SW 1271 (cell line): ENCODE measurements at regions not wholly inside any gene's neighbourhood (a gene's known extent, or its start where the extent isn't known, plus 50 kb on each side); places are given as distances from the start of the nearest gene placed in this dataset.
"Not testable (repeated sequence)": the region's sequence is repeated elsewhere in the genome, so short reads cannot be mapped to it uniquely, and the experiment has no call there.

Experiments used
- DNase-seq, 2 experiments: peaks; one replicate each; lab custom pipeline; 2025; lab: John Stamatoyannopoulos, UW

DNA sequence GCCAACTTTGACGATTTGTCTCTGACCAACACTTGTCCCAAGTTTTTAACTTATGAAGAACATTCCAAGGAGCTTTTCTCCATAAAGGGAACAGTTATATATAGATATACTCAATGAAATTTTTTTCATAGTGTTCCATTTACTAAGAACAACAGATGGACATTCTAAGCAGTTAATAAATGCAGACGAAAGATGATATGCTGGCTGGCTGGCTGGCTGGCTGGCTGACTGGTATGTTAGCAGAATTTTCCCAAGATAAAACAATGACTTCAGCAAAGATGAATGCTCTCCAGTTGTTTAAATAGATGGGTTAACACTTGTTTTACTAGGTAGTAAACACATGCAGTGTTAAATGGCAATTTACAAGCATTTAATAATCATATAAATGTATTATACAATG, 62.2 kb downstream of the SPANXN3 start:
- no peak for DNase-seq

DNA sequence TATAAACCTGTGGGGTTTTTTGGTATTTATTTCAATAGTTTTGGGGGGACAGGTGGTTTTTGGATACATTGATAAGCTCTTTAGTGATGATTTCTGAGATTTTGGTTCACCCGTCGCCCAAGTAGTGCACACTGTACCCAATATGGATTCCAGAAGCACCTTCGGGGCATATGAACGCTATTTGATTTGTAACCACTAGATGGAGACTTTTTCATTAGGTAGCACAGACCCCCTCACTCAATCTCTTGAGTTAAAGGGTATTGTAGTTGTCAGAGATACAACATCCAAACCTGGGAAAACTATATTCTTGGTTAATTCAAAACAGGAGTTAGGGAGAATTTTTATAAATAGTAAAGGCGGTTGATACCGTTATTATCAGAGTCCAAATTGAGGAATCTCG, 79.8 kb downstream of the SPANXN3 start:
- DNase-seq: peak in 1 of 2 experiments; percentile 10

DNA sequence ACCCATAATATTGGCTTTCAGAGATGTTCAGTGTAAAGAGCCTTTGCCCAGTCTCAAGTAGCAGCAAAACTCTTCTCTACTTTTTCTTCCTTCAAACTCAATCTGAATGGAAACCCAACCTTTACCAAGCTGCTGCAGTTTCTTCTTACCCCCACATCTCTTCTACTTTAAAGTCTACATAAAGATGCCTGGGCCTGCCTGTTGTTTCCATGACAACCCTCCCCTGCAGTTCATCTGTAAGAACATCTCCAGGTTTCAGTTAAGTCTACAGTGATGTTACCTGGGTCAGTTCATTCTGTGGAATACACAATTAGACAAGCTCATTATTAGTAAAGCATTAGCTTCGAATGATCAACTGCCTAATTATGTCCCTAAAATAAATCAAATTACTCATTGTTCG, 81.4 kb downstream of the SPANXN3 start:
- DNase-seq: no peak

DNA sequence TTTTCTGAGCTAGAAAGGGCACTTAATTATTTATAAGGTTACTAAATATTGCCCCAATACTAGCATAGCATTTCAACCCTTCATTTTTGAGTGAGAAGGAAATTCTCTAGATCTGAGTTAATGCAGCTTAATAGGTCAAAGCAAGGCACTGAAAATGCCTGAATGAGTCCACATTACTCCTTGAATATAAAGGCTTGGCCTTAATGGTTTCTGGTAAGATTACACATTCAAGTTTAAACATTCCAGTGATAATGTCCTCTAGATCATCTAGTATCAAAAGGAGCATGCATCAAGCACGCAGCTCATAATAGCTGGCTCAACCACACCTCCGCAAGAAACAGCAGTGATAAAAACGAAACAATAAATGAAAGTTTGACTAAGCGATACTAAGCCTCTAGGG, 87.5 kb downstream of the SPANXN3 start:
- no peak for DNase-seq

DNA sequence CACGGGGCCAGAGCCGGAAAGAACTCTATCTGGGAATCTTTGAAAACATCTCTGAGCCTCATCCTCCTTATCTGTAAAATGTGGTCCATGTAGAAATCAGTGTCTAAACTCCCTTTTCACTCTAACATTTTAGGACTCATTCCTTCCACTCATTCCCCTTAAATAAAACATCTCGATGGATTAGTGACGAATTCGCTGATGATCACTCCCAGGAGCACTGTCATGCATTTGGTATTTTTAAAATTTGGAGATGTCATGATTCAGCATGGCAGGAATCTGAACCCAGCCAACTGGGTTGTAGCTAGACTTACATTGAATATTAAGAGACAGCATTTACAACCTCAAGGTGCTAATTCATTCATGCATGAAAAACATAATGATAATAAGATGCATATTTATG, 88.1 kb downstream of the SPANXN3 start:
- no peak for DNase-seq

DNA sequence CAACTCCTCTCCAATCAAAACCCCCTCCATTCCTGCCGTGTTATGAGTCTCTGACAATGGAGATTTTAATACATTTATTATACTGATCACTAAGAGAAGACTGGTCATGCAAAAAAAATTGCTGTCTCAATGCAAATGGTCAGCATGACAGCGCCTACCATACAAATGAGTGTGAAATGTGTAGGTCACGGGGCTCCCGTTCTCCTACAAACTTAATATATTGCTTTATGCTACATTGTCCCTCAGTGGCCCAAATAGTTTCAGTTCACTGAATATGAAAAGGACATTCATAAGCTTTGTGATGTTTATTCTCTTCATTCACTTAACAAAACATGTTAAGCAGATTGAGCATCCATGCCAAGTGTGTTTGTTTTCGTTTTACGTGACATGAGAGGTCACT, 116.1 kb downstream of the SPANXN3 start:
- no peak for DNase-seq

DNA sequence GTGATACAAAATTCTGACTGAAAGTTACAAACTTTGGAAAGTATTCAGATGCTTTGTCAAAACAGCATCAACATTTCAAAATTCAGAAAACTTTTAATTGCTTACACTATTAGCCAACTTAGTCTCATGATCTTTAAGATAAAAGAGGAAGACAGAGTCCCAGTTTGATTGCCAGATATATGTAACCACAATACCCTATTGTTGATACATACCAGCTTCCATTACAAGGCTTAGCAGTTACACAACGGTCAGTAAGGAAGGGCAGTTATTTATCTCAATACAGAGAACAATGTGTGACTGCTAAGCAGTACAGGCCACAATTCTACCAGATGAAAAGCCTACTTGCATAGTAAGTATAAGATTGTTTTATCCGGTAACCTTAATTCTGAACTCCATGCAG, 138.4 kb downstream of the SPANXN3 start:
- DNase-seq: no peak

DNA sequence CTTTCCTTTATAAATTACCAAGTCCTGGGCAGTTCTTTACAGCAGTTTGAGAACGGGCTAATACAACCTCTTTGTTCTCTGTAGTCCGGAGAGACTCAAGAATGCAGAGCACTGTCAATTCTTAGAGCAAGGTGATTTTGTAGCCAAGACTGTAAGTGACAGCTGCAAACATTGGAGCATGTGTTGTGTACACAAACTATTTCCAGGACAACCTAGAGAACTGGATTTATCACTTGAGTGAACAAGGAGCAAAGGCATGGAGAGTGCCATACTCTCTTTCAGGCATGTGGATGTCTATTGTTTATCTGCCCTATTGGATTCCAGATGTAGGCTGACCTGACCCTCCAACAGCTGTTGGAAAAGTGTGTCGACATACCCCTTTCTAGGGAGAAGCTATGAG, 153.9 kb downstream of the SPANXN3 start:
- DNase-seq: no peak

DNA sequence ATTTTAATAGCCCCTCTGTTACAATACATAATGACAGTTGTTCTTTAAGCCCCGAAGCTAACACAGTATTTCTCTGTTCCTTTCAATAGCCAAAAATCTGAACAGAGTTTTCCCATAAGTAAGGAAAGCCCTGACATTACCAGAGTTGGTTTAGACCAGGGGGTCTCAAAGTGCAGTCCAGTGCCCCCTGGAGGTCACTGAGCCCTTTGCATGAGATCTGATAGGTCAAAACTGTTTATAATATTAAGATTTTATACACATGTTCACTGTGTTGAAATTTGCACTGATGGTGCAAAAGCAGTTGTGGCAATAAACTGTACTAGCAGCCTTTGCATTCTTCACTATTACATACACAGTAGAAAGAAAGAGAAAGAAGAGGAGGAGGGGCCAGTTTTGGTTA, 177.1 kb downstream of the SPANXN3 start:
- no peak for DNase-seq

DNA sequence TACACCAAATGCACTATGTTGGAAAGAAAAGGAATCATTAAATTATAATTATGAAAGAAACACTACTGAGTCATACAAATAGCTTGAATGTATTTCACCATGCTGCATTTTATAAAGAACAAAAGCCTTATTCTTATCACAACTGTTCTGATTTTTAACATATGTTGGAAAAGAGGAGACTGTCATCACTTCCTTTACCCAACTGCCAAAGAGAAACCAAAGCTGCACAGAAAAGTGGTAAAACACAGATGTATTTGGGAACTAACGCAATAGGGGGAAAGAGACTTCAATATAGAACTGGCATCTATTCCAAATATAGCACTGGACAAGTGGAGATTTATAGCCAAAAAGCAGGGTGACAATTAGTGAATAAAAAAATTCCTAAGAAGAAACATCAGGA, 181.0 kb downstream of the SPANXN3 start:
- DNase-seq: no peak

DNA sequence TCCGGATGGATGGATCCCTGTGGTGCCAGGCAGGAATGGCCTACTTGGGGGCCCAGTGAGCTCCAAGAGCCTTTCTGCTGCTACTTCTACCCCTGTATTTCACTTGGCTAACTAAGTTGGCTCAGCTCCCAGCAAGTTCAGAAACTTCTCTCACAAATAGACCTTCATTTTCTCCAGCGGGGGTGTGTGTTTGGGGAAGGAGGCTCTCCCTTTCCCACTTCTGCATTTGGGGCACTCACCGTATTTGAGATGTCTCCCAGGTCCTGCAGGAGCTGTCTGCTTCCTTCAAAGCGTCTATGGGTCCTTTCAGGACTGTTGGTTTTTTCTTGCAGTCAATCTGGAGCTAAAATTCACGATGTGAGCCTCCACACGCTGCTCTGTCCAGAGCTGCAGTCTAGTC, 197.7 kb downstream of the SPANXN3 start:
- no peak for DNase-seq

DNA sequence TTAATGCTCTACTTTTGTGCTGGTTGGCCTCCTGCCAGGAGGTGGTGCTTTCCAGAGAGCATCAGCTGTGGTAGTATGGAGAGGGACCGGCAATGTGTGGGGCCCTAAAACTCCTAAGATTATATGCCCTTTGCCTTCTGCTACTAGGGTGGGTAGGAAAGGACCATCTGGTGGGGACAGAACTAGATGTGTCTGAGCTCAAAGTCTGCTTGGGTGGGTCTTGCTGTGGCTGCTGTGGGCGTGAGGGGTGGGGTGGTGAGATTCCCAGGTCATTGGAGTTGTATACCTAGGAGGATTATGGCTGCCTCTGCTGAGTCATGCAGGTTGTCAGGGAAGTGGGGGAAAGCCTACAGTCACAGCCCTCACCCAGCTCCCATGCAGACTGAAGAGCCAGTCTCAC, 198.4 kb downstream of the SPANXN3 start:
- DNase-seq: not testable (repeated sequence)

DNA sequence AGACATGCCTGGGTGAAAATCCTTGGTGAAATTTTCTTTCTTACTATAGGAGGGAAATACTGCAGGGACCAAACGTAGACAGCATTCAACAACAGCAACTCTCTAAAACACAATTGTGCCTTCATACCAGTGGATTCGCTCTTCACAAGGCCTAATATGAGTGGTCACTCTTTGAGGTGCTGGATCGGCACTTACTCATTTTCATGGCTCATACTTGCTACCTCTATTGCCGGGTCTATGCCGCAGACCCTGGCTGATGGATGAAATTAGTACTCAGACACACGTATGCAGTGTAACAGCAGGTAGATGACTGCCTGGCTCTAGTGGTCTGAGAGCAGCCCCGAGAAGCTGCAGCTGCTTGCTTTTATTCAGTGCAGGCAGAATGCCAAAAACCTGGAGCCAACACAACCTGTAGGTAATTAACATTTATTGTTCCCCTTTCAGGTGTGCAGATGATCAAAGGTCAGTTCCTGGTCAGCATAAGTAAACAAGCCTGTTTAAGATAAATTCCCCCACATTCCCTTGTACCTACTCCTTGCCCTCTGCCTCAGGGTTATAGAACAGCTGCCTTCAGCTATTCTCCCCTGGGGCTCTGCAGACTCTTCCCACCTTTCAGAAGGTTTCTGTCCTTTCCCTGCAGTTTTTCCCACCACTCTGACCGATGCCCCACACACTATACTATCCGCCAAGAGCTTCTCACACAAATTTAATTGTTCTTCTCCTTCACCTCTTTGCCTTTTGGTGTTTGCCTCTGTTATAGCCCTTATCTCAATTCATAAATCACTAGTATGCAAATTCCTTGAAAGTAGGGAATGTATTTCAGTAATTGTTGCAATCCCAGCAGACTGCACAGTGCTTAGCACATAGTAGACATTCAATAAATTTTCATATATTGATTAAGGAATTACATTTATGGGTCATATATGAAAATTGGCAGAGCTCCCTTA, 210.0 kb downstream of the SPANXN3 start:
- no peak for DNase-seq

DNA sequence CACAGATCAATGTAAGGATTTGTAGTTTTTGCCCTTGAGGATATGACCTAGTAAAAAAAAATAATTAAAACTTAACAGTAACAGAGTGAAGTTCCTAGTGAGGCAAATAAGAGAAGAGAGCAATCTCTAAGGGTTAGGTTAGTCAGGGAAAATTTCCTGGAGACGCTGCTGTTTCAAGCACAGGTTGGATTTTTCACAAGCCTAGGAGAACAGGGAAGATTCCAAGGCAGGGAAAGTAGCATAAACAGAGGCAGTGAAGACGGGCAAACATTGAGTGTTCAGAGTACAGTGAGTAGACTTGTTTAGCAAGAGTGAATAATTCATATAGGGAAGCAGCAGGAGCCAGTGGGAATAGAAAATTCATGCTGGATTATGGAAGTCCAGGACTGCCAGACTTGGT, 212.8 kb downstream of the SPANXN3 start:
- DNase-seq: no peak

DNA sequence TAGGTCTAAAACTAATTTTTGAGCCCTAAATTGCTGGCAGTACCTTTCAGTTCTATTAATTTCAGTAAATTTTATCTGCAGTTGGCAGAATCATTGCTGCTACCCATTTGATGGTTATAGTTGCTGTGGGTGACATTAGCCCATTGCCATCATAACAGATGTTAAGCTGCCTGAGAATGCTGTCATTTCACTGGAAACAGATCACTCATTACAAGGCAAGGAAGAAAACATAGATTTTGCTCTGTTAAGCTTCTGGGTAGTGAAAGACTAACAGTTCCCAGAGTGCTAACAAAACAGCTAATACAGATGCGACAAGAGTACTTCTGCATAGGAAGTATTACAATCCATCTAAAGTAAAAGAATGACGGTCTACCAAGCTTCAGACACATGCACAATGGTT, 213.2 kb downstream of the SPANXN3 start:
- DNase-seq: no peak

DNA sequence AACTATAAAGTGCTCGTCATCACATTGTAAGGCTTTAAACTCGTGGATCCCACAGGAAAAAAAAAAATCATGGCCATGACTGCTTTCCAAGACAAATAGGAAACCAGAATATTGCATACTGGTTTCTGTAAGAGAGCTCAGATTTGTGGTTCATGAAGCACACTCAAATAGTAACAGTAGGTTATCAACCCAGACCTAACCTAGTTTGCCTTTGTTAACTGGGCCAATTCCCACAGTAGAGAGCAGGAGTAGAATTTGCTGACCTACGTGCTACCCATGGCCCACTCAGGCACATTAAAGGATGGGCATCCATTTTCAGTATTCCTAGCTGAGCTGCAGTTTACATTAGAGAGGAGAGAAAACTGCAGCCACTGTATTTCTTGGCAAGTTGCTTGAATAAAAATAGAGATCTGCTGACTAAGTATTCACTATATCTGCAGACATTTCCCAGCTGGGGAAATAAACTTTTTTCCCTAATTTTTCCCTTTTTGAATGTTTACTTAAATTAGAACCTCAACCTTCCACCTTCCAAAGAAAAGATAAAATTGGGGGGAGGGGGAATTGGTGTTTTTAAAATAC, 218.5 kb downstream of the SPANXN3 start:
- no peak for DNase-seq

DNA sequence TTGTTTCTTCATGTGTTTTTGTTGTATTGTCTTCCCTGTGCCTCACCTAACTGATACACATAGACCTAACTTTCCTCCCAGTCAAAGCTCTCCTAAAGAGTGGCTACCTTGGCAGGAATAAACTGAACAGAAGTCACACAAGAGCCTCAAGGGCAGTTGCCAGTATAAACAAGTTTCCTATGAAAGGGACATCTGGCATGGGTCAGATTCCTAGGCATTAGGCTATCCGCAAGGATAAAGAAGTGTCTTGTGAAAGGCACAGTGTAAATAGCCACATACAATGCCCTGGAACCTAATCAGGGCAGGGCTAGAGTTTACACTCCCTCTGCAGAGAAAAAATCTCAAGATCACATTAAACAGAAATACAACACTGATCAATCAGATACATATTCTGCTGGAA, 220.8 kb downstream of the SPANXN3 start:
- no peak for DNase-seq

DNA sequence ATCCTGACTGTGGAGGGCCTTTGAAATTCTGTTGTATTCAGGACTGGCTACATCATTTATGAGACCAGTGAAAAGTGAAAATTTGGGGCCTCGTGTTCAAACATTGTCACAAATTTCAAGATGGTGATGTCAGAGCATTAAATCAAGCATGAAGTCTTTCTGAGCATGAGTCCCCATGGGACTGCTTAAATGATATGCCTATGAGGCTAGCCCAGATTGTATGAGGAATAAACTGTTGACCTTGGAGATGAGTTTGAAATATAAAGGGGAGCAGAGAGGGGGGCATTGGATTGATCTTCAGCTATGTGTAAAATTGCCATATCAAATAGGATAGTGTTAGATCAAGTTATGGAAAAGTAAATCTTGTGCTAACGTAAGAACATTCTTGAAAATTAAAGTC, 230.0 kb downstream of the SPANXN3 start:
- DNase-seq: no peak

DNA sequence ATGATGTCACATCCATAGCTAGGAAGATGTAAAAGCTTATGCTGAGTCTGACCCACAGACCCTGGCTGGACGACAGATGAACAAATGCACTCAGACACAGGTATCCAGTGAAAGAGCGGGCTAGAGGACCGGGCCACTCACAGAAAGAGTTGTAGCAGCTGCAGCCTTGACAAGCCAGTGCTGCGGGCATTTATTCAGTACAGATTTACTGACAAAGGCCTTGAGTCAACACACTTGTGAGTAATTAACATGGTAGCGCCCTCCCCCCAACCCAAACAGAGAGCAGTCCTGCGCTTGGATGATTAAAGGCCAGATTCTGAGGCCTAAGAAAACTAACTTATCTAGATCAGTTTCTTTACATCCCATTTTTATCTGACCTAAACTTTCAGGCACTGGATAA, 244.6 kb downstream of the SPANXN4 start:
- DNase-seq: no peak

DNA sequence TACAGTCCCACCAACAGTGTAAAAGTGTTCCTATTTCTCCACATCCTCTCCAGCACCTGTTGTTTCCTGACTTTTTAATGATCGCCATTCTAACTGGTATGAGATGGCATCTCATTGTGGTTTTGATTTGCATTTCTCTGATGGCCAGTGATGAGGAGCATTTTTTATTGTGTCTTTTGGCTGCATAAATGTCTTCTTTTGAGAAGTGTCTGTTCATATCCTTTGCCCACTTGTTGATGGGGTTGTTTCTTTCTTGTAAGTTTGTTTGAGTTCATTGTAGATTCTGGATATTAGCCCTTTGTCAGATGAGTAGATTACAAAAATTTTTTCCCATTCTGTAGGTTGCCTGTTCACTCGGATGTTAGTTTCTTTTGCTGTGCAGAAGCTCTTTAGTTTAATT, 218.9 kb downstream of the SPANXN4 start:
- DNase-seq: not testable (repeated sequence)

DNA sequence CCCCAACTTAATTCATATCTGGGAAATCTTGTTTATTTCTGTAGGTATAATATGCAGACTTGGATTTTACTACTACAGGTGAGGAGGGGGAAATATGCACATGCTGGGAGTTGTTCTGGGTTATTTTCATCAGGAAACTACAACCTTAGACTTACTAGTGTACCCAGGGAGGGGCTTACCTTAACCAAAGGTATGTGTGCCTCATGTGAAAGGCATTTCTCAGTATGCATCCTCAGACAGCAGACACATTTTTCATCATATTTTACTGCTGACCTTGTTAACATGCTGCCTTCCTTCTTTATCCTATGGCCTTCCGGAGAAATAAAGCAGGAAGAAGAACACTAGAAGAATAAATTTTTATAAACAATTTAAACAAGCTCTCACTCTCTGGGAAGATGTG, 214.9 kb downstream of the SPANXN4 start:
- no peak for DNase-seq

DNA sequence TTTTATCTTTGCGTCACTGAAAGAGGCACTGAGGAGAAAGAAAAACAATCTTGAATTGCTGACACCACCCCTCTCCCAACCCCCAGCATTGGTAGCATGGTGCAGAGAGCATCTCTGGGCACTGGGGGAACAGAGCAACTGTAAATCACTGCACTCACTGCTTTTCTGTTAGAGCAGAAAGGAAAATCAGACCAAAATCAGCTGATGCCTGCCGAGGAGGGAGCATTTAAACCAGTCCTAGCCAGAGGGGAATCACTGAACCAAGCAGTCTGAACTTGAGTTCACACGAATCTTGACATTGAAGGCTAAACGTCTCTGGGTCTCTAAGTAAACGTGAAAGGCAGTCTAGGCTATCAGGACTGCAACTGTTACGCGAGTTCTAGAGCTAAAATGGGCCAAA, 205.8 kb downstream of the SPANXN4 start:
- DNase-seq: no peak

DNA sequence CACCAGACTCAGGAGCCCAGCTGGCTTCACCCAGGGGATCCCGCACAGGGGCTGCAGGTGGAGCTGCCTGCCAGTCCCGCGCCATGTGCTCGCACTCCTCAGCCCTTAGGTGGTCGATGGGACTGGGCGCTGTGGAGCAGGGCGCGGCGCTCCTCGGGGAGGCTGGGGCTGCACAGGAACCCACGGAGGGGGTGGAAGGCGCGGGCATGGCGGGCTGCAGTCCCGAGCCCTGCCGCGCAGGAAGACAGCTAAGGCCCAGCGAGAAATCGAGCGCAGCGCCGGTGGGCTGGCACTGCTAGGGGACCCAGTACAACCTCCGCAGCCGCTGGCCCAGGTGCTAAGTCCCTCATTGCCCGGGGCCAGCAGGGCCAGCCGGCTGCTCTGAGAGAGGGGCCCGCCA, 202.9 kb downstream of the SPANXN4 start:
- DNase-seq: not testable (repeated sequence)

DNA sequence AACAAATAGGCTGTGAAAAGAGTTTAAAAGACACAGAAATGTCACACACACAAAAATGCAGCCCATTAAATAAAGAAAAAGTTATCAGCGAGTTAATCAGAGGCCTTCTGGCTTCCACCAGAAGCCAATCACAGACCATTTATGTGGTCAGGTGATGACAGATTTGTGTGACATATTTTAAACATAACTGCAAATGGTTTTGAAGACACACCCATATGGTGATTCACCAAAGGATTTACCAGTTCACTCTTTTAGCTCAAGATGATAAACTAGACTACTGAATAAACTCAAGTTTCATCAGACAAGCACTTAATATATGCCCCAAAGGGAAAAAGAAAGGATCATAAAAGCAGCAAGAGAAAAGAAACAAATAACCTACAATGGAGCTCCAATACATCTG, 181.2 kb downstream of the SPANXN4 start:
- DNase-seq: no peak
